ENCODE measurements at regions not wholly inside any gene's neighbourhood (a gene's known extent, or its start where the extent isn't known, plus 50 kb on each side); places are given as distances from the start of the nearest gene placed in this dataset.

- TF ChIP-seq CTCF (IDR thresholded peaks at IDR 0.05) (no peak), POLR2A (IDR thresholded peaks at IDR 0.05) (no peak)
Observed at GRCh38 chr6:23731609-23732008, 394.4 kb upstream of the NRSN1 start.

Data from right lobe of liver (tissue), 4 donors.